Neural cell (in vitro differentiated cells): ENCODE measurements at regions not wholly inside any gene's neighbourhood (a gene's known extent, or its start where the extent isn't known, plus 50 kb on each side); places are given as distances from the start of the nearest gene placed in this dataset.

Experiments used
- H2AFZ ChIP-seq: fragments of 200-600, 300-800 bp; sonication (generic), shearing (Covaris generic); 2 replicates; pipeline ENCODE4 v1.6.0; 2014; ENCODE audit warnings: low read depth, mild to moderate bottlenecking, antibody characterized with exemption, low read length, moderate library complexity
- H3F3A ChIP-seq: fragments of 200-600 bp; shearing (Covaris generic); 2 replicates; pipeline ENCODE4 v1.6.1; 2016; ENCODE audit warnings: mild to moderate bottlenecking, moderate library complexity, mixed read lengths, antibody characterized with exemption, low read length; ENCODE audit not compliant: insufficient read depth, poor library complexity, severe bottlenecking
- H3K27ac ChIP-seq: fragments of 200-600, 300-800 bp; sonication (generic), shearing (Covaris generic); 2 replicates; pipeline ENCODE4 v1.5.1; 2014; ENCODE audit warnings: mild to moderate bottlenecking, low read length, moderate library complexity
- H3K27me3 ChIP-seq: fragments of 300-800, 200-600 bp; sonication (generic), shearing (Covaris generic); 2 replicates; pipeline ENCODE4 v1.6.0; 2014; ENCODE audit warnings: mild to moderate bottlenecking, low read depth, low read length, moderate library complexity; ENCODE audit not compliant: insufficient read depth
- H3K36me3 ChIP-seq: fragments of 300-800, 200-600 bp; sonication (generic), shearing (Covaris generic); 2 replicates; pipeline ENCODE4 v1.5.1; 2014; ENCODE audit warnings: mild to moderate bottlenecking, antibody characterized with exemption, low read length, moderate library complexity; ENCODE audit not compliant: insufficient read depth
- H3K4me2 ChIP-seq: fragments of 300-800, 200-600 bp; sonication (generic), shearing (Covaris generic); 2 replicates; pipeline ENCODE4 v1.6.0; 2014; ENCODE audit warnings: mild to moderate bottlenecking, low read length
- H3K4me3 ChIP-seq: fragments of 300-800, 200-600 bp; sonication (generic), shearing (Covaris generic); 2 replicates; pipeline ENCODE4 v1.5.1; 2014; ENCODE audit warnings: mild to moderate bottlenecking, low read length, moderate library complexity
- H3K79me2 ChIP-seq: fragments of 200-600 bp; shearing (Covaris generic); replicated peaks from 2 replicates; pipeline ENCODE4 v1.6.0; 2014; ENCODE audit warnings: mild to moderate bottlenecking, low read length, moderate library complexity; ENCODE audit not compliant: insufficient read depth
- H3K9ac ChIP-seq: fragments of 300-800, 200-600 bp; sonication (generic), shearing (Covaris generic); 2 replicates; pipeline ENCODE4 v1.6.1; 2016; ENCODE audit warnings: mild to moderate bottlenecking, low read length, mixed read lengths
- H3K9me2 ChIP-seq: fragments of 200-600 bp; shearing (Covaris generic); 2 replicates; pipeline ENCODE4 v1.6.1; 2016; ENCODE audit warnings: mild to moderate bottlenecking, low read length, mixed read lengths; ENCODE audit not compliant: insufficient read depth
- H3K9me3 ChIP-seq: fragments of 200-600, 300-800 bp; sonication (generic), shearing (Covaris generic); 2 replicates; pipeline ENCODE4 v1.6.1; 2016; ENCODE audit warnings: mild to moderate bottlenecking, mixed run types, low read length, moderate library complexity, mixed read lengths
- H4K20me1 ChIP-seq: fragments of 200-600 bp; shearing (Covaris generic); 2 replicates; pipeline ENCODE4 v1.6.1; 2016; ENCODE audit warnings: mild to moderate bottlenecking, mixed run types; ENCODE audit not compliant: insufficient read depth
- CTCF ChIP-seq: fragments of 450-650 bp; IDR thresholded peaks from 2 replicates; pipeline ENCODE4 v1.5.1; 2014; ENCODE audit warnings: antibody characterized with exemption, mild to moderate bottlenecking, moderate library complexity; ENCODE audit not compliant: poor library complexity, severe bottlenecking
- EP300 ChIP-seq: fragments of 450-650 bp; conservative IDR thresholded peaks from 2 replicates; pipeline ENCODE4 v1.6.1; 2014; ENCODE audit warnings: antibody characterized with exemption, mild to moderate bottlenecking, moderate library complexity; ENCODE audit not compliant: poor library complexity, severe bottlenecking
- EZH2 ChIP-seq: fragments of 200-600, 300-800 bp; shearing (Covaris generic), sonication (generic); IDR thresholded peaks from 2 replicates; pipeline ENCODE4 v1.6.1; 2014; ENCODE audit warnings: antibody characterized with exemption, low read length, borderline replicate concordance, mild to moderate bottlenecking; ENCODE audit not compliant: insufficient read depth, poor library complexity, severe bottlenecking
- MXI1 ChIP-seq: fragments of 450-650 bp; conservative IDR thresholded peaks from 2 replicates; pipeline ENCODE4 v1.6.1; 2014; ENCODE audit warnings: antibody characterized with exemption, mild to moderate bottlenecking; ENCODE audit not compliant: poor library complexity, severe bottlenecking
- POLR2AphosphoS5 ChIP-seq: IDR thresholded peaks from 2 replicates; pipeline ENCODE4 v1.6.1; 2012
- RAD21 ChIP-seq: fragments of 450-650 bp; conservative IDR thresholded peaks from 2 replicates; pipeline ENCODE4 v1.6.1; 2014; ENCODE audit warnings: antibody characterized with exemption, mild to moderate bottlenecking, moderate library complexity
- REST ChIP-seq: IDR thresholded peaks from 2 replicates; pipeline ENCODE4 v1.6.1; 2012; ENCODE audit warnings: borderline replicate concordance
- SMC3 ChIP-seq: fragments of 450-650 bp; conservative IDR thresholded peaks from 2 replicates; pipeline ENCODE4 v1.6.1; 2014; ENCODE audit warnings: antibody characterized with exemption, mild to moderate bottlenecking, moderate library complexity; ENCODE audit not compliant: poor library complexity
- TAF1 ChIP-seq: IDR thresholded peaks from 2 replicates; pipeline ENCODE4 v1.6.1; 2012; ENCODE audit warnings: low read depth

GRCh38 chr11:15519911-15520310 is 405.2 kb downstream of the INSC start:
- no peaks in the 10 kb centered on the region for H3F3A ChIP-seq
- no peak overlapping the region for H3K9ac ChIP-seq
- no peaks in the 10 kb centered on the region for H3K36me3 ChIP-seq
- H4K20me1 ChIP-seq, result no peaks in the 10 kb centered on the region
- no peak overlapping the region for H3K4me3 ChIP-seq
- TF ChIP-seq CTCF (no peak), SMC3 (no peak), MXI1 (no peak), EZH2 (no peak), RAD21 (no peak), POLR2AphosphoS5 (no peak), TAF1 (no peak), EP300 (no peak), REST (no peak)
- no peaks in the 10 kb centered on the region for H3K27me3 ChIP-seq
- no peak overlapping the region for H3K4me2 ChIP-seq
- no peak overlapping the region for H3K27ac ChIP-seq
- no peaks in the 10 kb centered on the region for H3K79me2 ChIP-seq
- H3K9me3 ChIP-seq, result no peaks in the 10 kb centered on the region
- H3K9me2 ChIP-seq, result no peaks in the 10 kb centered on the region
- H2AFZ ChIP-seq, result no peak overlapping the region

- Histone ChIP-seq H2AFZ (no peak overlapping the region), H3K27me3 (no peaks in the 10 kb centered on the region), H3K4me3 (no peak overlapping the region), H3K27ac (no peak overlapping the region), H3F3A (no peaks in the 10 kb centered on the region), H3K9me2 (no peaks in the 10 kb centered on the region), H4K20me1 (no peaks in the 10 kb centered on the region), H3K4me2 (no peak overlapping the region), H3K36me3 (no peaks in the 10 kb centered on the region), H3K79me2 (no peaks in the 10 kb centered on the region), H3K9me3 (no peaks in the 10 kb centered on the region), H3K9ac (no peak overlapping the region)
- TF ChIP-seq POLR2AphosphoS5, result no peak
- TF ChIP-seq CTCF, result no peak
- no peak for TF ChIP-seq SMC3
- TF ChIP-seq MXI1, result no peak
- no peak for TF ChIP-seq EZH2
- TF ChIP-seq REST, result no peak
- no peak for TF ChIP-seq RAD21
- no peak for TF ChIP-seq EP300
- TF ChIP-seq TAF1, result no peak
Measured at GRCh38 chr11:15523543-15523942, 408.8 kb downstream of the INSC start.
